K562 (cell line): ENCODE measurements at regions not wholly inside any gene's neighbourhood (a gene's known extent, or its start where the extent isn't known, plus 50 kb on each side); places are given as distances from the start of the nearest gene placed in this dataset.

Source experiments
- CTCF ChIP-seq, 3 experiments: IDR thresholded peaks in 2 of 3; conservative IDR thresholded peaks in 1 of 3; 2 replicates each; pipeline ENCODE4 v1.5.1; 2011 to 2012; ENCODE audit warnings: low read length in 3 of 3, mild to moderate bottlenecking in 3 of 3, control low read depth in 2 of 3, improper control_type of control experiment in 1 of 3, inconsistent platforms in 1 of 3, low read depth in 1 of 3, mixed read lengths in 1 of 3, moderate library complexity in 1 of 3; ENCODE audit not compliant: insufficient read depth in 2 of 3
- KLF10 ChIP-seq: fragments of 250-450 bp; sonication (Bioruptor Pico); IDR thresholded peaks from 2 replicates; pipeline ENCODE4 v1.6.1; 2021; ENCODE audit warnings: matching md5 sums
- SRF ChIP-seq, 2 experiments: fragments of 250-450, 450-650 bp in 1 of 2; sonication (Bioruptor Pico) in 1 of 2; sonication (generic) in 1 of 2; formaldehyde crosslinking; IDR thresholded peaks; 2 replicates each; pipeline versions ENCODE4 v1.5.0 to v1.5.1; 2020 to 2022; ENCODE audit warnings: mild to moderate bottlenecking in 1 of 2, missing genetic modification reagents in 1 of 2

GRCh38 chr2:146784602-146785001 lies 1060.2 kb upstream of the ACVR2A start:
- TF ChIP-seq CTCF (IDR thresholded peaks at IDR 0.05 in 2 of 3, conservative IDR thresholded peaks at IDR 0.05 in 1 of 3; ENCODE audit: insufficient read depth in 2 of 3, low read depth in 1 of 3, low read length in 3 of 3) (no peak), KLF10 (CRISPR knock-in tag) (no peak), SRF (CRISPR knock-in tag; IDR thresholded peaks at IDR 0.05) (no peak)
